ENCODE measurements at regions not wholly inside any gene's neighbourhood (a gene's known extent, or its start where the extent isn't known, plus 50 kb on each side); places are given as distances from the start of the nearest gene placed in this dataset.
"Not testable (repeated sequence)": the region's sequence is repeated elsewhere in the genome, so short reads cannot be mapped to it uniquely, and the experiment has no call there.

DNA sequence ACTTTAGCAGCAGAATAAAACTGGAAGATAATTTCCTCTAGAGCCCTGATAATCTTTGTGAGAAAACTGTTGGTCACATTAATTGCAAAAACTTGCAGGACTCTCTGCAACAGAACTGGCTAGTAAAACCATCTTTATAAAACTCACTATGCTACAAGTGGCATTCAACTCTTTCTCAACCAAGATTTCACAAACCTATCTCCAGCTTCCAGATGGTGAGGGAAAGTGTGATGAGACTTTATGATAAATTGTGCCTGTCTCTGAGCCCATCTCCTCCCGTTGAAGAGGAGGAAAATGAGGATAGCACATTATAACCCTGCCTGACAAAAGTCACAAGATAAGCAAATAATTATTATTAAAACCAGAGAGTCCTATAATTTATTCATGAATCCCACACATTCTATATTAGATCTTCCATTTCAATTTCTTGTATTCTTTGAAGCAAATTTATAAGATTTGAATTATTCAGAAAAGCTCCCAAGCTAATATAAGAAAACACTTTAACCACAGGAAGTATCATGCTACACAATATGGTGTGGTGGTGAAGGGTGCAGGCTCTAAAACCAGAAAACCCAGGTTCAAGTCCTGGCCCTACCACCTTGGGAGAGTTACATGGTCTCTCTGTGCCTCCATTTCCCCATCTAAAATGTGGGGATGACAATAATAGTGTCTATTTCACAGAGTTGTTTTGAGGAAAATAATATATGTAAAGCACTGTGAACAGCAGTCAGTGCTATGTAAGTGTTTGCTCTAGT lies 65.6 kb upstream of the CHRNB4 start:
- TF ChIP-seq, protein P1, sequence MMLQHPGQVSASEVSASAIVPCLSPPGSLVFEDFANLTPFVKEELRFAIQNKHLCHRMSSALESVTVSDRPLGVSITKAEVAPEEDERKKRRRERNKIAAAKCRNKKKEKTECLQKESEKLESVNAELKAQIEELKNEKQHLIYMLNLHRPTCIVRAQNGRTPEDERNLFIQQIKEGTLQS (IDR thresholded peaks at IDR 0.05; ENCODE audit: insufficient read depth, low read depth, low read length), result not testable (repeated sequence)
- not testable (repeated sequence) for TF ChIP-seq EP300 (IDR thresholded peaks at IDR 0.05; ENCODE audit: borderline replicate concordance in 1 of 2, low read depth in 2 of 2, low read length in 2 of 2); YY1 (IDR thresholded peaks at IDR 0.05; ENCODE audit: low read depth, low read length); POLR2A (IDR thresholded peaks at IDR 0.05; ENCODE audit: control extremely low read depth in 1 of 2, low read depth in 2 of 2, low read length in 2 of 2); SIN3A (conservative IDR thresholded peaks at IDR 0.05 in 1 of 2, IDR thresholded peaks at IDR 0.05 in 1 of 2; ENCODE audit: low read depth in 1 of 2, low read length in 2 of 2); POLR2AphosphoS5 (IDR thresholded peaks at IDR 0.05; ENCODE audit: low read depth, low read length); CBX5 (IDR thresholded peaks at IDR 0.05; ENCODE audit: low read depth, low read length); BRCA1 (IDR thresholded peaks at IDR 0.05; ENCODE audit: low read depth, low read length)
- TF ChIP-seq, protein P2, sequence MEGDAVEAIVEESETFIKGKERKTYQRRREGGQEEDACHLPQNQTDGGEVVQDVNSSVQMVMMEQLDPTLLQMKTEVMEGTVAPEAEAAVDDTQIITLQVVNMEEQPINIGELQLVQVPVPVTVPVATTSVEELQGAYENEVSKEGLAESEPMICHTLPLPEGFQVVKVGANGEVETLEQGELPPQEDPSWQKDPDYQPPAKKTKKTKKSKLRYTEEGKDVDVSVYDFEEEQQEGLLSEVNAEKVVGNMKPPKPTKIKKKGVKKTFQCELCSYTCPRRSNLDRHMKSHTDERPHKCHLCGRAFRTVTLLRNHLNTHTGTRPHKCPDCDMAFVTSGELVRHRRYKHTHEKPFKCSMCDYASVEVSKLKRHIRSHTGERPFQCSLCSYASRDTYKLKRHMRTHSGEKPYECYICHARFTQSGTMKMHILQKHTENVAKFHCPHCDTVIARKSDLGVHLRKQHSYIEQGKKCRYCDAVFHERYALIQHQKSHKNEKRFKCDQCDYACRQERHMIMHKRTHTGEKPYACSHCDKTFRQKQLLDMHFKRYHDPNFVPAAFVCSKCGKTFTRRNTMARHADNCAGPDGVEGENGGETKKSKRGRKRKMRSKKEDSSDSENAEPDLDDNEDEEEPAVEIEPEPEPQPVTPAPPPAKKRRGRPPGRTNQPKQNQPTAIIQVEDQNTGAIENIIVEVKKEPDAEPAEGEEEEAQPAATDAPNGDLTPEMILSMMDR (IDR thresholded peaks at IDR 0.05; ENCODE audit: control extremely low read depth in 1 of 3, insufficient read depth in 1 of 3, low read depth in 1 of 3, low read length in 3 of 3), result not testable (repeated sequence)
- TF ChIP-seq, protein P3, sequence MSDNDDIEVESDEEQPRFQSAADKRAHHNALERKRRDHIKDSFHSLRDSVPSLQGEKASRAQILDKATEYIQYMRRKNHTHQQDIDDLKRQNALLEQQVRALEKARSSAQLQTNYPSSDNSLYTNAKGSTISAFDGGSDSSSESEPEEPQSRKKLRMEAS (IDR thresholded peaks at IDR 0.05), result not testable (repeated sequence)
- TF ChIP-seq, protein P4, sequence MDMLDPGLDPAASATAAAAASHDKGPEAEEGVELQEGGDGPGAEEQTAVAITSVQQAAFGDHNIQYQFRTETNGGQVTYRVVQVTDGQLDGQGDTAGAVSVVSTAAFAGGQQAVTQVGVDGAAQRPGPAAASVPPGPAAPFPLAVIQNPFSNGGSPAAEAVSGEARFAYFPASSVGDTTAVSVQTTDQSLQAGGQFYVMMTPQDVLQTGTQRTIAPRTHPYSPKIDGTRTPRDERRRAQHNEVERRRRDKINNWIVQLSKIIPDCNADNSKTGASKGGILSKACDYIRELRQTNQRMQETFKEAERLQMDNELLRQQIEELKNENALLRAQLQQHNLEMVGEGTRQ (IDR thresholded peaks at IDR 0.05; ENCODE audit: low read length), result not testable (repeated sequence)

Data from H1 (cell line).